NCI-H748 (cell line): ENCODE measurements at regions not wholly inside any gene's neighbourhood (a gene's known extent, or its start where the extent isn't known, plus 50 kb on each side); places are given as distances from the start of the nearest gene placed in this dataset.

Source experiments
- DNase-seq: peaks from one replicate; lab custom pipeline; 2025; ENCODE audit not compliant: unreplicated experiment; lab: John Stamatoyannopoulos, UW

GRCh38 chr5:89942171-89942570 lies 467.4 kb downstream of the CETN3 start:
- DNase-seq: no peak

- DNase-seq: no peak
These were observed 473.0 kb downstream of the CETN3 start for GRCh38 chr5:89936576-89936975.

DNA sequence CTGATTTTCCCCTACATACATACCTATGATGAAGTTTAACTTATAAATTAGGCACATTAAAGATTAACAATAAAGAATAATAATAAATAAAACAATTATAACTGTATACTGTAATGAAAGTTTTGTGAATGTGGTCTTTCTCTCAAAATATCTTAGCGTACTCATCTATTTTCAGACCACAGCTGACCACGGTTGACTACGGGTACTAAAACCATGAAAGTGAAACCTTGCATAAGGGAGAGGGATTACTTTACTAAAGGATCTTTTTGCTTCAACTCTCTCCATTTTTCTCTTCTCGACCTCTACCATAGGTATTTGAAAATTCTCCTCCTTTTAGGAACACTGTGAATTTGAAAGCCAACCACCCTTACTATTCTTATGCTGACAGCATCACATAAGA lies 475.5 kb downstream of the CETN3 start:
- DNase-seq: no peak

- no peak for DNase-seq
These were observed 476.8 kb downstream of the CETN3 start for GRCh38 chr5:89932771-89933181.

GRCh38 chr5:89930591-89931392 lies 478.8 kb downstream of the CETN3 start:
- DNase-seq: no peak

DNA sequence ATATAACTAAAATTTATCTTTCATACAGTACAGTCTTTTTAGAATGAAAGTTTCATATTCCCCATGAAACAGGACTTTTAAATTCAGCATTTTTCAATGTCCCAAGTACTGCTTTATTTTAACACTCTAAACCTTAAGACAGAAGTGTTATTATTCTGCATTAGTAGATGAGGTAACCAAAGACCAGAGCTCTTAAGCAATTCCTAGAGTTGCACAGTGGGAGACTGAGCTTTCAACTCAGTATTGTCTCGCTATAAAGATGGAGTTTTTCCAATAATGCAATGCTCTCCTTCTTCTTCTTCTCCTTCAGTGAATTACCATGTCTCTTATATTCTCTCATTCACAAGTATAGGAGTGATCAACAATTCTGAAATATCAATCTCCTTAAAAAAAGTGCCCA lies 479.7 kb downstream of the CETN3 start:
- DNase-seq: no peak

GRCh38 chr5:89929173-89929572 lies 480.4 kb downstream of the CETN3 start:
- DNase-seq: no peak

DNA sequence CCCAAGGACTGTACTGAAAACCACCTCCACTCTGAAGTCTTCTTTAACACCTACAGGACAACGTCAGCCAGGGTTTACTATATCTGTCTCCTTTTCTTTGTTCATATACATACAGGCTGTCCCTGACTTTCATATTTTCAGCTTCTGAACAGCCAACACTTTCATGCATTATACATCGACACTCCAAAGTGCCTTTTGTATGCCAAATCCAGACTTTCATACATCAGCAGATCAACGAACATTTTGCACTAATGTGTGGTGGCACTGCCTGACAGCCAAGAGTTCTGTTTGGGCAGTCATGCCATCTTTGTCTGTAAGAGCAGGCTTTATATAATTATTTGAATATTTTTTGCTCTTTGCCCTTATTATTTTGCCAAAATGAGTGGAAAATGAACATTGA lies 487.4 kb downstream of the CETN3 start:
- DNase-seq: no peak

DNA sequence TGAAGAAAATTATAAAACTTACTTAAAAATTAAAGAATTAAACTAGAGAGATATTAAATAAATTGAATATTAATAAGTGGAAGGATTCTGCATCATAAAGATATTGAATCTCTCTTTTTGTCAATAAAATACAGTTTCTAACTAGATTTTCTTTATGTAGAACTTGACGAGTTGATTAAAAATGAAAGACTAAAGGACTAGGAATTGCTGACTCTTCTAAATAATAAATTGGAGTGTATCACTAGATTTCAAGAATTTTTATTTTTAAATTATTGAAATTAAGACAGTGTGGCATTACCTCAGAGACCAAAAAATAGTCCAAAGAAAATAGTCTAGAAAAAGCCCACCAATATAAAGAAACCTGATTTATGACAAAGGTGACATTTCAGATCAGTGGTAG lies 492.4 kb downstream of the CETN3 start:
- DNase-seq: no peak

- no peak for DNase-seq
These were observed 493.4 kb downstream of the CETN3 start for GRCh38 chr5:89916131-89916530.

- no peak for DNase-seq
These were observed 500.7 kb downstream of the CETN3 start for GRCh38 chr5:89908876-89909275.

DNA sequence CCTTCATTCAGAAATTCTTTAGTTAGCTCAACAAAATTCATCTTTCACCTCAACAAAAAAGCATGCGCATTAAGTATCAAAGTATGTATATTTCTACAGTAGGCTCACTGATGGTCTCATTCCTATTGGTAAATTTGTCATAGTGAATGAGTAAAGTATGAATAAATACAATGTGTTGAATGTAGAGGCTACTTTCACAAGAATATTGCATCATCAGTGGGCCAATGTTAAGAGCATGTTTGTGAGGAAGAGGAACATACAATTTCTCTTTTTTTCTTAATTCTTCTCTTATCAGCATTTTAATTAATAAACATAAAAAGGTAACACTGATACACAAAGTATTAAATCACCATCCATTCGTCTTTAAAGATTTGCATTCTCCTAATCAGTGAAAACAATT lies 505.1 kb downstream of the CETN3 start:
- DNase-seq: no peak

GRCh38 chr5:89901983-89902382 lies 507.6 kb downstream of the CETN3 start:
- no peak for DNase-seq

- no peak for DNase-seq
These were observed 508.2 kb downstream of the CETN3 start for GRCh38 chr5:89901346-89901745.

GRCh38 chr5:89900346-89900745 lies 509.2 kb downstream of the CETN3 start:
- DNase-seq: no peak

GRCh38 chr5:89899559-89899958 lies 510.0 kb downstream of the CETN3 start:
- no peak for DNase-seq

- no peak for DNase-seq
These were observed 516.0 kb downstream of the CETN3 start for GRCh38 chr5:89893546-89893945.

DNA sequence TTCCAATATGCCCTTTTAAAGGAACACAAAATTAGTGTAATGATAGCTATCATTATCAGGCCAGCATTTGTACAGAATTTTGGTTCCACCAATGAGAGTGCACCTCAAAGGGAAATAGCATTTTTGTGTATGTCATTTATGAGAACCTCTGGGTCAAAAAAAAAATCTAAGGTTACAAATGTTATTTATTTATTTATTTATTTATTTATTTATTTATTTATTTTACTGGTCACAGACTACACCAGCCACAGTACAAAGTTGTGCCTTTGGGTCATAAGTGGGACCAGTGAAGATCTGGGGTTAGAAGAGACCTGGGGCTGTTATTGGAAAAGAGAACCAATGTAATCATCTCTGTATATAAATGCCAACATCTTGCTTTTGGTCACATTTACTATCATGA lies 523.9 kb downstream of the CETN3 start:
- no peak for DNase-seq

- DNase-seq: no peak
These were observed 525.6 kb downstream of the CETN3 start for GRCh38 chr5:89883967-89884366.

- peak; percentile 21 for DNase-seq
These were observed 531.1 kb downstream of the CETN3 start for GRCh38 chr5:89878140-89879132.

DNA sequence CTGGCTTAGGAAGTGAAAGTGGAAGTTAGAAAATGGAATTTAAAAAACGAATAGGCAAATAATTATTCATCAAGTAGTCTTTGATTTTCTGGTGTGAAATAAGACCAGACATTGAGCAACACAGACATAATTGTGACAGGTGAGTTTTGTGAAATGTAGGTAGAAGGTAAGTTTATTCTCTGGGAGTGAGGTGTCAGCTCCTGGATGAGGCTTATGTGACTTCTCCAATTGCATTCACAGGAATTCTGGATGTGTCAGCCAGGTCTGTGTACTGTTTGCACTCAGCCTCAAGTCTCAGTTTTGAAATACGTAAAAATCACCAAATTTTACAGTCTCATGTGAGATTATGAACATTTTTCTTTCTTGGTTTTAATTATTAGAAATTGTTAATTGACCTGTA lies 537.6 kb downstream of the CETN3 start:
- DNase-seq: no peak

- no peak for DNase-seq
These were observed 540.2 kb downstream of the CETN3 start for GRCh38 chr5:89869346-89869745.
